Keratinocyte (primary cell): ENCODE measurements at regions not wholly inside any gene's neighbourhood (a gene's known extent, or its start where the extent isn't known, plus 50 kb on each side); places are given as distances from the start of the nearest gene placed in this dataset.

Experiments
- EZH2 ChIP-seq: IDR thresholded peaks from one replicate; pipeline ENCODE4 v1.6.1; 2012; ENCODE audit warnings: inconsistent platforms, mild to moderate bottlenecking, low read length, moderate library complexity
- TF ChIP-seq, protein P1 (sequence below), 3 experiments: IDR thresholded peaks in 1 of 3; conservative IDR thresholded peaks in 1 of 3; optimal IDR thresholded peaks in 1 of 3; 2 replicates in 2 of 3; 3 replicates in 1 of 3; pipeline versions ENCODE3 to v1.5.1; 2011; ENCODE audit warnings: low read length in 3 of 3, mild to moderate bottlenecking in 3 of 3, moderate library complexity in 2 of 3, control low read depth in 1 of 3, inconsistent platforms in 1 of 3; ENCODE audit not compliant: insufficient read depth in 2 of 3; ENCODE audit errors: extremely low read depth in 1 of 3

DNA sequence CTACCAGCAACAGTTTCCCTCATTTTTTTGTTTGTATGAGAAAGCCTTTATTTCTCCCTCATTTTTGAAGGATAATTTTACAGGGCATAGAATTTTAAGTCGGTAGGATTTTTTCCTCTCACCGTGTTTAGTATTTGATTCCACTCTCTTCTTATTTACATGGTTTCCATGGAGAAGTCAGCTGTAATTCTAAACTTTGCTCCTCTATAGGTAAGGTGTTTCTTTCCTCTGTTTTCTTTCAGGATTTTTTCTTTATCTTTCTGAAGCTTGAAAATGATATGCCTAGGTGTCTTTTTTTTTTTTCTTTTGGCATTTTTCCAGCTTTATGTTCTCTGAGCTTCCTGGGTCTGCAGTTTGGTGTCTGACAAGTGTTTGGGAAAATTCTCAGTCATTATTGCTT lies 75.6 kb upstream of the ETV6 start:
- TF ChIP-seq, protein P1, sequence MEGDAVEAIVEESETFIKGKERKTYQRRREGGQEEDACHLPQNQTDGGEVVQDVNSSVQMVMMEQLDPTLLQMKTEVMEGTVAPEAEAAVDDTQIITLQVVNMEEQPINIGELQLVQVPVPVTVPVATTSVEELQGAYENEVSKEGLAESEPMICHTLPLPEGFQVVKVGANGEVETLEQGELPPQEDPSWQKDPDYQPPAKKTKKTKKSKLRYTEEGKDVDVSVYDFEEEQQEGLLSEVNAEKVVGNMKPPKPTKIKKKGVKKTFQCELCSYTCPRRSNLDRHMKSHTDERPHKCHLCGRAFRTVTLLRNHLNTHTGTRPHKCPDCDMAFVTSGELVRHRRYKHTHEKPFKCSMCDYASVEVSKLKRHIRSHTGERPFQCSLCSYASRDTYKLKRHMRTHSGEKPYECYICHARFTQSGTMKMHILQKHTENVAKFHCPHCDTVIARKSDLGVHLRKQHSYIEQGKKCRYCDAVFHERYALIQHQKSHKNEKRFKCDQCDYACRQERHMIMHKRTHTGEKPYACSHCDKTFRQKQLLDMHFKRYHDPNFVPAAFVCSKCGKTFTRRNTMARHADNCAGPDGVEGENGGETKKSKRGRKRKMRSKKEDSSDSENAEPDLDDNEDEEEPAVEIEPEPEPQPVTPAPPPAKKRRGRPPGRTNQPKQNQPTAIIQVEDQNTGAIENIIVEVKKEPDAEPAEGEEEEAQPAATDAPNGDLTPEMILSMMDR (optimal IDR thresholded peaks at IDR 0.05 in 1 of 3, IDR thresholded peaks at IDR 0.05 in 1 of 3, conservative IDR thresholded peaks at IDR 0.05 in 1 of 3; ENCODE audit: extremely low read depth in 1 of 3, insufficient read depth in 2 of 3, low read length in 3 of 3): no peak
- TF ChIP-seq EZH2: no peak
